HG02798 (cell line): ENCODE measurements at regions not wholly inside any gene's neighbourhood (a gene's known extent, or its start where the extent isn't known, plus 50 kb on each side); places are given as distances from the start of the nearest gene placed in this dataset.
"Not testable (repeated sequence)": the region's sequence is repeated elsewhere in the genome, so short reads cannot be mapped to it uniquely, and the experiment has no call there.

Source experiments
- ATAC-seq: cut with Tn5 transposase; IDR thresholded peaks from one replicate; pipeline ENCODE4 v1.9.1; 2021; ENCODE audit warnings: mild to moderate bottlenecking; ENCODE audit not compliant: unreplicated experiment, poor library complexity

GRCh38 chr14:41549821-41550607 lies 56.7 kb upstream of the LRFN5 start:
- ATAC-seq = no peak

DNA sequence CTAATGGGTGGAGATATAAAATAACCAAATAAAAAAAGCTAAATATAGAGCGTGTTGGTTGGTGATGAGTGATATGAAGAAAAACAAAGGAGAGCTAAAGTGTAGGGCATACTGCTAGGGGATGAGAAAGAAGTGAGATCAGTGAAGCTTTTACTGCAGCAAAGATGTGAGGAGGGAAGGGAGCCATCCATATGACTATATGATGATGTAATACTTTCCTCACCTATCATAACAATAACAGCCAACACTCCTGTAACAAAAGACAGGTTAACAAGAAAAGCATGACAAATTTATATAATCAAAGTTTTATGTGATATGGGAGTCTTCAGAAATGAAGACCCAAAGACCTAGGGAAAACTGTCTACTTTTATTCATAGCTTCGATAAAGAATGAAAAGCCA lies 57.4 kb upstream of the LRFN5 start:
- ATAC-seq = no peak

DNA sequence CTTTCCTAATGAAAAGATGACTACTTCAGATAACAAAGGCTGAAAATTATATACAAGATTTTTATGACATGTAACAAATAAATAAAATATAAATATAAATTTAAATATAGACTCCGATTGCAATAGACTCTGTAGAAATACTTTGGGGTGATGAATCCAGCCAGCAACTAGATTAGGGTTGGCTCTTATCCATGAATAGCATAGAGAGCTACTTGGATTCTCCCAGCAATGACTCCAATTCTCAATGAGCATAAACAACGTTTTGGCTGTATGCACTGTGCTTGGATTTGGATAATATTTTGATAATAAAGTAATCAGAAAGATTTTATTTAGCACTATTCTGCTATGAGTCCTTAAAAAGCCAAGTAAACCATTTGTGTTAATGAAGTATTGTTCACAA lies 58.0 kb upstream of the LRFN5 start:
- ATAC-seq = no peak

DNA sequence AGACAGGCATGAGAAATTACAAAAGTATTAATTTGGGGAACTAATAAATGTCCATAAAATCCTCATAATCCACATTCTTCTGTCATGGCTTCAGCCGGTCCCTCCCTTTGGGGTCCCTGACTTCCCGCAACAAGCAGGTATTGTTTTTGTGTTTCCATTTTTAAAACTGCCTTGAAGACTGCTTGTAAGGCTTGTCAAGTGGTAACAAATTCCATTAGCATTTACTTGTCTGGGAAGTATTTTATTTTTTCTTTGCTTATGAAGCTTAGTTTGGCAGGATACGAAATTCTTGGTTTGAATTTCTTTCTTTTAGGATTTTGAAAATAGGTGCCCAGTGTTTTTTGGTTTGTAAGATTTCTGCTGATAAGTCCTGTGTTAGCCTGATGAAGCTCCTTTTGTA lies 65.3 kb upstream of the LRFN5 start:
- no peak for ATAC-seq

GRCh38 chr14:41532255-41532654 lies 74.4 kb upstream of the LRFN5 start:
- ATAC-seq = no peak

- no peak for ATAC-seq
Measured at GRCh38 chr14:41521891-41522290, 84.8 kb upstream of the LRFN5 start.

- not testable (repeated sequence) for ATAC-seq
Measured at GRCh38 chr14:41518030-41518429, 88.6 kb upstream of the LRFN5 start.

GRCh38 chr14:41506552-41506951 lies 100.1 kb upstream of the LRFN5 start:
- no peak for ATAC-seq

DNA sequence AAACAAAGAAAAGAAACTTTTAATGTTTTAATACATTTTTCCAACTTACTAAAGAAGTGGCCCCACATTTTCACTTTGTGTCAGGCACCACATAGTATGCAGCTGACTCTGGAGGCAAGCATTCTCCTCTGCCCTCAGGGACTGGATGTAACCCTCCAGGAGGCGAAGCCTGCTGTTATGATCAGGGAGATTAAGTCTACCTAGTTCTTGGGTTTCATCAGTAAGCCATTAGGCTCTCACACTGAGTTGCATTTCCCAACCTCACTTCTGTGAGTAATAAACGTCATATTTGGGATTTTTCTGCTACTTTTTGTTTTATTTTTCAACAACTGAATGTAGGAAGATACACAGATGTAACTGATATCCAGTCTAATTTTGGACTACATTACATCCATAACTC lies 101.2 kb upstream of the LRFN5 start:
- ATAC-seq = no peak

GRCh38 chr14:41498959-41499358 lies 107.7 kb upstream of the LRFN5 start:
- no peak for ATAC-seq

GRCh38 chr14:41490323-41490722 lies 116.4 kb upstream of the LRFN5 start:
- no peak for ATAC-seq

GRCh38 chr14:41489315-41489972 lies 117.2 kb upstream of the LRFN5 start:
- ATAC-seq = no peak

DNA sequence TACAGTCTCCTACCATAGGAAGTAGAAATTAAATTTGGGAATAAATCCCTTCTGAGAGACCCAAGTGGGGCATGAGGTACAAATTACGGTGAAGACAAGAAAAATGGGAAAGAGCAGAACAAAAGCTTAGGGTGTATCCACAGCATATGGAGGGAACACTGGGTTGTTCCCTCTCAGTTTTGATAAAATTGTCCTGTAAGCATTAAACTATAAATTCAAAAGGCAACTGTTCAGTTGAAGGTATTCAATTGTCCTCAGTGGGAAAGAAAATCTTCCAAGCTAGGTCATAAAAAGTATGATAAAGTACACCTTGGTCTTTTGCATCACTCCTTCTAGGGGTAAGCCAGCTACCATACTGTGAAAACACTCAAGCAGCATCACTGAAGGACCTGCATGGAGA lies 118.3 kb upstream of the LRFN5 start:
- ATAC-seq = no peak

DNA sequence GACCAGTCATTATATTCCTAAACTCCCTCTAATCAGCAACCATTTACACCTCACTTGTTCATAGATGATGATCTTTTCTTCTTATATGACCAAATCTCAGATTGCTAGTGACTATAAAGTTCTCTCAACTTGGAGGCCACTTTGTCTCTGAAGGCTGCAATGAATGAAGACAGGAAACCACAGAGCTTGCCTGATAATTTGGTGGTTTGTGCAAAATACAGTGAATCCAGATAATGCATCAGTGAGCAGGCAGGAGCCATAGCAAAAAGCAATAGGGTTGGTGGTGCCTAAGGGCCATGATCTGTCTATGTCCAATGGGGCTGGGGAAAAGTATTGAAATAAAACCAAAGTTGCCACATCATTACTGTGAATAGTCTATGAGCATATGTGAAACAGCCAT lies 123.8 kb upstream of the LRFN5 start:
- ATAC-seq = no peak

- no peak for ATAC-seq
Measured at GRCh38 chr14:41476526-41476925, 130.2 kb upstream of the LRFN5 start.

DNA sequence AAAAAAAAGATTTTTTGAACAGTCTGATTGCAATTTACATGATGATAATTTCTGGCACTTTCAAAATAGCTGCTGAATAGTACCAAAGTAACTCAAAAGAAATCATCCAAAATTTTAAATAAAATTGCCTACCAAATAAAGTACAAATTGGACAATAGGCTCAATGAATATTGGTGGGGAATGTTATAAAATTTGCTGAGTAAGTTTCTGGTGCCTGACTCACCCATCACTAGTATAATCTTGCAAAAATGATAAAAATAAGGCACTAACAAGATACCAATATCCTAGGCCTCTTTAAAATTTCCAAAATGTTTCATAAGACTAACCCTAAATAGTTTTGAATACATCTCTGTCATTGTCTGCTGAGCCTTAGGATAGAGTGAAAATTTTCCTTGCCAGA lies 145.3 kb upstream of the LRFN5 start:
- ATAC-seq = no peak

- no peak for ATAC-seq
Measured at GRCh38 chr14:41457393-41457792, 149.3 kb upstream of the LRFN5 start.

- ATAC-seq = no peak
Measured at GRCh38 chr14:41449066-41449465, 157.6 kb upstream of the LRFN5 start.

- no peak for ATAC-seq
Measured at GRCh38 chr14:41446008-41446407, 160.7 kb upstream of the LRFN5 start.

DNA sequence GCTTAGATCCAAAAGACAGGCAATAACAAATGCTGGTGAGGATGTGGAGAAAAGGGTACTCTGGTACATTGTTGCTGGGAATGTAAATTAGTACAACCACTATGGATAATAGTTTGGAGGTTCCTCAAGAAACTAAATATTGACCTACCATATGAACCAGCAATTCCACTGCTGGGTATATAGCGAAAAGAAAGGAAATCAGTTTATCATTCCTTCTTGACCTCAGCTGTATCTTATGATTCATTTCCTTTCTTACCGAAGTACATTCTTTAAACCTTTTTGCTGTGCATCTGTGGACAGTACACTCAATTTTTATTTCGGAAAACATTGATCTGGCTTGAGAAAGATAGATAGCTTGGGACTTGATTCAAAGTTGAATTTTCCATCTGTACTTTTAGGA lies 183.2 kb upstream of the LRFN5 start:
- ATAC-seq = no peak

DNA sequence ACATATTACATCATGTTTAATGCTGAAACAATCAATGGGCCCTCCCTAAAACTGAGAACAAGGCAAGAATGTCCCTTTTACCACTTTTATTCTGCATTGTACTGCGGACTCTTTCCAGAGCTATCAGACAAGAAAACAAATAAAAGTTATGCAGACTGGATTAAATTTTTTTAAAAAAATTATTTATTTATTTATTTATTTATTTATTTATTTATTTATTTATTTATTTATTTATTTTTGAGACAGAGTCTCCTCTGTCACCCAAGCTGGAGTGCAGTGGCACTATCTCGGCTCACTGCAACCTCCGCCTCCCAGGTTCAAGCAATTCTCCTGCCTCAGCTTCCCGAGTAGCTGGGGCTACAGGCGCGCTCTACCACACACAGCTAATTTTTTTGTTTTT lies 185.4 kb upstream of the LRFN5 start:
- ATAC-seq = not testable (repeated sequence)

DNA sequence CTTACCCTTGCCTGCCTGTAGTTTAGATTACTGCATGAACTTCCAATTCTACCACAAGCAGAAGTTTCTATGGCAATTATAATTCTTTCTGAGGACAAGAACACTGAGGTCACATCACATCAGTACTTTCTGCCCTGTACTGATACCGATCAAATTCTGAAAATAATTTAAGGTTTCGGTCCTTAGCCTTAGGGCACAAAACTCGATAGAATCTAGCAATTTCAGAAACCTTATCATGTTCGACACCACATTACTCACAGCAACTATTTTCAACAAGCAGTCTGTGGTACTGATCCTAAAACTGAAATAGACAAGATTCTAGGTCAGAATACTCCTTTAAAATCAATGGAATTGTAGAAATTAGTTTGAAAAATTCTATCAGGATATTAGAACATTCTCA lies 187.0 kb upstream of the LRFN5 start:
- ATAC-seq = no peak
